HEK293T (cell line): ENCODE measurements at regions not wholly inside any gene's neighbourhood (a gene's known extent, or its start where the extent isn't known, plus 50 kb on each side); places are given as distances from the start of the nearest gene placed in this dataset.

Source experiments
- CTCF ChIA-PET: fragments of 350-600 bp; formaldehyde crosslinking; extraction: SDS; loops from one replicate; lab custom pipeline; 2021; ENCODE audit warnings: antibody characterized with exemption, inconsistent platforms; lab: Yijun Ruan, JAX
- POLR2A ChIA-PET: fragments of 350-600 bp; formaldehyde crosslinking; extraction: SDS; loops from one replicate; lab custom pipeline; 2020; ENCODE audit warnings: antibody characterized with exemption, inconsistent platforms; lab: Yijun Ruan, JAX
- DNase-seq: peaks from one replicate; pipeline ENCODE4 v3.0.0; 2012; ENCODE audit warnings: mixed read lengths; ENCODE audit errors: extremely low spot score
- ARNT ChIP-seq: fragments of 450-650 bp; IDR thresholded peaks from 2 replicates; pipeline ENCODE4 v1.6.1; 2017; ENCODE audit warnings: mild to moderate bottlenecking
- BHLHE40 ChIP-seq: fragments of 450-650 bp; IDR thresholded peaks from 2 replicates; pipeline ENCODE4 v1.6.1; 2016; ENCODE audit warnings: mild to moderate bottlenecking, moderate library complexity, borderline replicate concordance
- CTBP1 ChIP-seq: fragments of 450-650 bp; IDR thresholded peaks from 2 replicates; pipeline ENCODE4 v1.6.1; 2016; ENCODE audit warnings: borderline replicate concordance
- ELF4 ChIP-seq: fragments of 450-650 bp; IDR thresholded peaks from 2 replicates; pipeline ENCODE4 v1.6.1; 2017; ENCODE audit warnings: antibody characterized with exemption
- FOXA1 ChIP-seq: fragments of 450-650 bp; IDR thresholded peaks from 2 replicates; pipeline ENCODE4 v1.6.1; 2016; ENCODE audit warnings: mild to moderate bottlenecking
- FOXK2 ChIP-seq: fragments of 450-650 bp; IDR thresholded peaks from 2 replicates; pipeline ENCODE4 v1.6.1; 2016; ENCODE audit warnings: mild to moderate bottlenecking
- FOXM1 ChIP-seq: fragments of 450-650 bp; IDR thresholded peaks from 2 replicates; pipeline ENCODE4 v1.6.1; 2017; ENCODE audit warnings: mild to moderate bottlenecking, borderline replicate concordance
- HDGF ChIP-seq: fragments of 450-650 bp; IDR thresholded peaks from 2 replicates; pipeline ENCODE4 v1.6.1; 2017; ENCODE audit warnings: antibody characterized with exemption, borderline replicate concordance
- L3MBTL2 ChIP-seq: fragments of 450-650 bp; conservative IDR thresholded peaks from 2 replicates; pipeline ENCODE4 v1.6.1; 2016; ENCODE audit warnings: mild to moderate bottlenecking
- LEF1 ChIP-seq: fragments of 450-650 bp; IDR thresholded peaks from 2 replicates; pipeline ENCODE4 v1.6.1; 2017; ENCODE audit warnings: mild to moderate bottlenecking, borderline replicate concordance
- NFRKB ChIP-seq: fragments of 450-650 bp; IDR thresholded peaks from 2 replicates; pipeline ENCODE4 v1.6.1; 2016; ENCODE audit warnings: mild to moderate bottlenecking, moderate library complexity
- PKNOX1 ChIP-seq: fragments of 450-650 bp; IDR thresholded peaks from 2 replicates; pipeline ENCODE4 v1.6.1; 2016
- SP1 ChIP-seq: fragments of 450-650 bp; IDR thresholded peaks from 2 replicates; pipeline ENCODE4 v1.6.1; 2017
- SUZ12 ChIP-seq: fragments of 450-650 bp; IDR thresholded peaks from 2 replicates; pipeline ENCODE4 v1.6.1; 2016; ENCODE audit warnings: mild to moderate bottlenecking
- TARDBP ChIP-seq: fragments of 450-650 bp; IDR thresholded peaks from 2 replicates; pipeline ENCODE4 v1.6.1; 2016
- ZNF384 ChIP-seq: fragments of 450-650 bp; IDR thresholded peaks from 2 replicates; pipeline ENCODE4 v1.6.1; 2016

GRCh38 chr3:74506246-74506645, 108.2 kb downstream of the CNTN3 start:
- ChIA-PET POLR2A (no interaction called here), CTCF (no interaction called here)
- no peak for DNase-seq
- TF ChIP-seq FOXM1 = no peak
- TF ChIP-seq FOXK2 = no peak
- no peak for TF ChIP-seq TARDBP
- no peak for TF ChIP-seq ELF4
- TF ChIP-seq SP1 = no peak
- no peak for TF ChIP-seq SUZ12
- no peak for TF ChIP-seq BHLHE40
- TF ChIP-seq FOXA1 = no peak
- no peak for TF ChIP-seq ARNT
- TF ChIP-seq PKNOX1 = no peak
- no peak for TF ChIP-seq L3MBTL2
- no peak for TF ChIP-seq HDGF
- no peak for TF ChIP-seq ZNF384
- TF ChIP-seq LEF1 = no peak
- no peak for TF ChIP-seq NFRKB
- TF ChIP-seq CTBP1 = no peak

GRCh38 chr3:74501007-74501406, 113.5 kb downstream of the CNTN3 start:
- no peak for DNase-seq
- CTCF ChIA-PET = no interaction called here
- TF ChIP-seq L3MBTL2 (no peak), CTBP1 (no peak), HDGF (no peak), ELF4 (no peak), ARNT (no peak), PKNOX1 (no peak)
- POLR2A ChIA-PET = no interaction called here

- TF ChIP-seq ARNT (no peak), LEF1 (no peak), HDGF (no peak), SUZ12 (no peak), FOXK2 (no peak), TARDBP (no peak), PKNOX1 (no peak), ELF4 (no peak)
- POLR2A ChIA-PET = no interaction called here
- DNase-seq = no peak
- CTCF ChIA-PET = no interaction called here
Measured at GRCh38 chr3:74500257-74500656, 114.2 kb downstream of the CNTN3 start.

- ChIA-PET POLR2A (no interaction called here), CTCF (no interaction called here)
- DNase-seq = no peak
- TF ChIP-seq NFRKB = no peak
- TF ChIP-seq FOXM1 = no peak
- TF ChIP-seq PKNOX1 = no peak
- no peak for TF ChIP-seq SP1
- no peak for TF ChIP-seq TARDBP
- TF ChIP-seq ARNT = no peak
- no peak for TF ChIP-seq ZNF384
Measured at GRCh38 chr3:74491874-74492273, 122.6 kb downstream of the CNTN3 start.

- POLR2A ChIA-PET = no interaction called here
- CTCF ChIA-PET = no interaction called here
- TF ChIP-seq PKNOX1 = no peak
- no peak for TF ChIP-seq CTBP1
- no peak for TF ChIP-seq TARDBP
- no peak for TF ChIP-seq ZNF384
- TF ChIP-seq ARNT = no peak
- TF ChIP-seq FOXA1 = no peak
- TF ChIP-seq SP1 = no peak
- TF ChIP-seq SUZ12 = no peak
- TF ChIP-seq FOXM1 = no peak
- TF ChIP-seq NFRKB = no peak
- TF ChIP-seq HDGF = no peak
- no peak for TF ChIP-seq L3MBTL2
- no peak for TF ChIP-seq ELF4
- no peak for TF ChIP-seq LEF1
- TF ChIP-seq BHLHE40 = no peak
- DNase-seq = no peak
Measured at GRCh38 chr3:74489050-74489792, 125.2 kb downstream of the CNTN3 start.
